HG03354 (cell line): ENCODE measurements at regions not wholly inside any gene's neighbourhood (a gene's known extent, or its start where the extent isn't known, plus 50 kb on each side); places are given as distances from the start of the nearest gene placed in this dataset.

Source experiments
- ATAC-seq: cut with Tn5 transposase; IDR thresholded peaks from one replicate; pipeline ENCODE4 v1.9.1; 2021; ENCODE audit warnings: mild to moderate bottlenecking; ENCODE audit not compliant: unreplicated experiment, poor library complexity, severe bottlenecking

GRCh38 chr3:8182904-8183303 is 318.7 kb upstream of the LMCD1 start:
- no peak for ATAC-seq

GRCh38 chr3:8183627-8184026 is 318.0 kb upstream of the LMCD1 start:
- ATAC-seq, result peak; percentile 80

- no peak for ATAC-seq
Observed at GRCh38 chr3:8186213-8186612, 315.4 kb upstream of the LMCD1 start.

- no peak for ATAC-seq
Observed at GRCh38 chr3:8187996-8188395, 313.6 kb upstream of the LMCD1 start.

DNA sequence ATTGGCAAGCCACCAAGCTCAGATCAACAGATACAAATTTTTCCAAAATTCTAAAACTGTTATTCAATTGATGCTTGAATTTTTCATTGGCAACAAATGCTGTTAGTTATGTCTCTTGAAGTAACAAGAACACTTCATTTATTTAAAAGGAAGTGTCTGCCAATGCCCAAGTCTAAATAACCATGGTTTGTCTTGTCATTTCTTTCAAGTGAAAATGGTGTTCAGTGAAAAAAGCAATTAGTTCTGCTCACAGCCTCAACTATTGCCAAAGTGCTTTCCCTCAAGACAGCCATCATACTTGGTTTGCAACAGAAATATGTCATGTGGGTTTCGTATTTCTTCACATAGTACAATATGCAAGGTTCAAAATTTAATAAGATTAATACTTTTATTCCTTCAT is 312.6 kb upstream of the LMCD1 start:
- no peak for ATAC-seq

DNA sequence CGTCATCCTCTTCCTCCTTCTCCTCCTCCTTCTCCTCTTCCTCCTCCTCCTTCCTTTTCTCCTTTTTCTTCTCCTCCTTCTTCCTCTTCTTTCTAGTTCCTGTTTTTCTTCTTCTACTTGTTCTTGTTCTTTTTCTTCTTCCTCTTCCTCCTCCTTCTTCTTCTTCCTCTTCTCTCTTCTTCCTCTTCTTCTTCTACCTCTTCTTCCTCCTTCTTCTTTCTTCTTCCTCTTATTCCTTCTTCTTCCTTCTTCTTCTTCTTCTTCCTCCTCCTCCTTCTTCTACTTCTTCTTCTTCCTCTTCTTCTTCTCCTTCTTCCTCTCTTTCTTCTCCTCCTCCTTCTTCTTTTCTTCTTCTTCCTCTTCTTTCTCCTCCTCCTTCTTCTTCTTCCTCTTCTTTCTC is 310.2 kb upstream of the LMCD1 start:
- ATAC-seq, result no peak

DNA sequence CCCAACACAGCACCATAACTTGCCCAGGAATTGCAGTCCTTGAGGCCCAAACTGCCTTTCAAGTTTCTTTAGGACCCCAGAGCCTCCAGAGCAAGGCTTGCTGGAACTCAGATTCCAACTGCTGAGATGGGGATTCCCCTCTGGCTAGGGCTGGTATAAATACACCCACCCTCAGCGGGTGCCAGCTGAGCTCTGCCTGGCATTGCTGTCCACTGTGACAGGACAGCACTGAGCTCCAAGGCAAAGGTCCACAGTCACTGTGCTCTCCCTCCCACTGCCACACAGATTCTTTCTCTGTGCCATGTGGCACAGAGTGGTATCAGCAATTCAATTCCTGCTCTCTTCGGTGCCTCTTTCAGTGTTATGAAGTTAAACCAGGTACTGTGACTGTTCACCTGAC is 304.2 kb upstream of the LMCD1 start:
- no peak for ATAC-seq

DNA sequence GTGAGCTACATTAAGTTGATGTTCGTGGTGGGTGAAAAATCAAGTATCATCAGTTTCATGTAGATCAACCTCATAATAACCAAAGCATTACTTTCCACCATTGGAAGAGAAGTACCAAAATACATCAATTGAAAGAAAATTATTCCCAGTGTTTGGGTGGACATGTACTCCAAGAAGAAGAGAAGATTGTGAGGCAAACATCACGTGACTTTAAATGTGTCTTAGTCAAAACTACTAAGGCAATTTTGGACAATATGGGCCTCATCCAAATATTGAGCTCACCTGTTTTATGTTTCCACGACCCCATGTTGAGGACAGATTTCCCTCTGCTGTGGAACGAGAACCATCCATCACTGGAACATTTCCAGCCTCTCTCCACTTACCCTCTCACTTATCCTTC is 303.0 kb upstream of the LMCD1 start:
- no peak for ATAC-seq

GRCh38 chr3:8200996-8201395 is 300.6 kb upstream of the LMCD1 start:
- no peak for ATAC-seq

GRCh38 chr3:8201886-8202285 is 299.7 kb upstream of the LMCD1 start:
- no peak for ATAC-seq

DNA sequence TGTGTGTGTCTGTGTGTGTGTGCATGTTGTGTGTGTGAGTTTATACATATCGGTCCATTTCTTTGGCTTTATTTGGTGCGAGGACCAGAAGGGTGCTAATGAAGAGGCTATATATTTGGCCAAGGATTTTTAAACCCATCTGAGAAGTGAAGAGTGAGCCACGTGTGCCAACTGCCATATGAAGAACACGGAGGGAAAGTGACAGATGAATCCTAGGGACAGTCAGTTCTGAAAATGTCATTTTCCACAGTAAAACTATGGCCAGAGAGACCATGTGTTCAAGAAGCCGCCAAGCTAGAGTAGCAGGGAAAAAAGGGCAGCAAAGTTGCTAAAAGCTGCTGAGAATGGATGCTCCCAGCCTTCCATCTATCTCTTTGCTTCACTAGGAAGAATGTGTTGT is 297.3 kb upstream of the LMCD1 start:
- ATAC-seq, result no peak

DNA sequence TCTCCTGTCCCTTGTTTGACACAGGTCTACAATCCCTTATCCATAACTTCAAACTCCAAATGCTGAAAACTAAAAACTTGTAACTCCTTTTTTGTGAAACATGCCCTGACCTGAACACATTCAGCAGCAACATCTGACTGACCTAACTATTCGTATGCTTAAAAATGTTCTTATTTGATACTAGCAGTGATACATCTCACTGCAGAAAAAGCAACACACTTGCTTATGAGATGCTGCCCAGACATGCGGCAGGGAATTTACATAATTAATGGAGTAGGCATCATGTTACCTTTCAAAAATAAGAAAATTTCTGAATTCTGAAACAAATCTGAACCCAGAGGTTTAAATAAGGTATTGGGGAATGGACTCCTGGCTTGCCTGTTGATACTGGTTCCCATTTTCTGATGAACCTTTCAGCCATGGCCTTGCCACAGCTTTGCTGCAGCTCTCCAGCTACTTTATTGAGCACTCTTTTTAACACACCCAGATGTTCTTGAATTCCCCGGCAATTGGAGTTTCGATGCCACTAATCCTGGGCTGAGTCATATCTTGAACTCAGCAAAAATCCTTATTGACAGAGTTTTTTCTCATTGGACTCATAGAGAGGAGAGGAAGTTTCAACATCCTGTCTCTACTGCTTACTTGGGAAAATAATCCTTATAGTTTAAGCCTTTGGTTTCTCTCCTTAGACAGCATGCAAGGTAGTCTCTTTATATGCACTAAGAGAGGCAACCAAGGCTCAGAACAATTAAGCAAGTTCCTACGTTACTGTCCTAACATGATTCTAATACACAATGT is 296.6 kb upstream of the LMCD1 start:
- no peak for ATAC-seq

DNA sequence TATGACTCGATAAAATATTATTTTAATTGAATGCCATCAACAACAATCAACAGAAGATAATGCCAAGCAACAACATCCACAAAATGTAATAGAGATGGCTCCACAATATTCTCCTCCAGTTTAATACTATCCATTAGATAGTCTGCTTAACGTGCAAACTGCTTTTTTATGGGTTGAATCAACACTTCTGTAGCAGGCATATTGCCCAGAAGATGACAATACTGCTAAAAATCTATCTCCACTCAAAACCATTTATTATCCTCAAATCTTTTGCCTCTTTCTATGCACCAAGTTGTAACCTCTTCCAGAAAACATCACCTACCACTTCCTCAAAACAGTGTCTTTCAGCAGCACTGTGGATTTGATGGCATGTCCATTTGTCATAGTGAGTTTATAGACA is 295.7 kb upstream of the LMCD1 start:
- no peak for ATAC-seq

DNA sequence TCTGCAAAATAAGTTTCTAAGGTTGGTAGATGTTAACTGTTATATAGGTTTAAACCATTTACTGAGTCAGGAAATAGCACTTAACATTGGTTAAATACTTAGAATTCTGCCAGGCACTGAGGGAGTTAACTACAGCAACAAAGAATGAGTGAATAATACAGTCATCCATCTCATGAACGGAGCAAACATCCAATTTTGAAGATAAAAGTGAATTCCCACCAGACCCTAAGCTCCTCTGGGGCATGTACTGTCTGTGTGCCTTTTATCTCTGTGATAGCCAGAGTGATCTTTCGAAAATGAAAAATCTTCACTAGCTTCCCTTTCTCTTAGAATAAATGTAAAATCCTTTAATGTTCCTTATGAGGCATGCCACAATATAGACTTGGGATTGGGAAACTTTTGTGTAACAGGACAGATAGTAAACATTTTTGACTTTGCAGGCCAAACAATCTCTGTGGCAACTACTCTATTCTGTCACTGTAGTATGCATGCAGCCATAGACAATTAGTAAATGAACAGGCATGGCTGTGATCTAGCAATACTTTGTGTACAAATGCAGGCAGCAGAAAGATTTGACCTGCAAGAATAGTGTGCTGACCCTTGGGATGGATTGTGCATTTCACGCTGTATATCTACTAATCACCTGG is 294.5 kb upstream of the LMCD1 start:
- no peak for ATAC-seq

DNA sequence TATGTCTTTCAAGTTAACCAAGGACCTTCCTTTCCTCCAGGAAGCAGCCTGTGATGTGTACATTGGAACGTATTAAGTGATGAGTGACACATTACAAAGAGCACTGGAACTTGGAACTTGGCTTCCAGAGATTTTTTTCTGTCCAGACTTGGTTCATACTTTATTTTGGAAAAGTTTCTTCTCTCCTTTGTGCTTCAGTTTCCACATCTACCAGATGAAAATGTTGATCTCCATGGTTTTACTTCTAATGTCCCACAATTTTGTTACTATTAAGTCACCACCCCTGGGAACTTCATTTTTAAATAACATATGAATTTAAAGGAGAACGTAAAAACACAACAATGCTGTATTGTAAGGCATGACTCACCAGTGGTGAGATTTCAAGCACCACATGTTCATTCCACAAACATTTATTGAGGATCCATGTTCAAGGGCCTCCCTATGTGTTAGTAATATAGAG is 290.7 kb upstream of the LMCD1 start:
- no peak for ATAC-seq

- no peak for ATAC-seq
Observed at GRCh38 chr3:8212794-8213193, 288.8 kb upstream of the LMCD1 start.

- ATAC-seq, result no peak
Observed at GRCh38 chr3:8213286-8213685, 288.3 kb upstream of the LMCD1 start.

DNA sequence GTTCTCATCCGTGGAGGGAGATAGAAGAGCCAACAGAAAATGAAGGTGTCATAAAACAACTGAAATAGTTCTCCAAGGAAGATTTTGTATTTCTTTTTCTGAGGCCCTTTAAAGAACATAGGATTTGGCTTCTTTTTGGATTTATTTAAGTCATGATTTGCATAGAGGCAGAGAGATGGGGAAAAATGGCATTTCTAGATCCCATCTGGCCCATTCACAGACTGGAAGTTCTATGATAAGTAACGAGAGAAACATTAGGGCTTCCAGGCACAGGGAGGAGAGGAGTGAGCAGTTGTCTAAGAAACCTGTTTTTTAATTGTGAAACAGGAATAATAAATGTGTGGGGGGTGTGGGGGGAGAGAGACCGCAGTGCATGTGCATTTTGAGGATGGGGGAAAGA is 285.8 kb upstream of the LMCD1 start:
- no peak for ATAC-seq

DNA sequence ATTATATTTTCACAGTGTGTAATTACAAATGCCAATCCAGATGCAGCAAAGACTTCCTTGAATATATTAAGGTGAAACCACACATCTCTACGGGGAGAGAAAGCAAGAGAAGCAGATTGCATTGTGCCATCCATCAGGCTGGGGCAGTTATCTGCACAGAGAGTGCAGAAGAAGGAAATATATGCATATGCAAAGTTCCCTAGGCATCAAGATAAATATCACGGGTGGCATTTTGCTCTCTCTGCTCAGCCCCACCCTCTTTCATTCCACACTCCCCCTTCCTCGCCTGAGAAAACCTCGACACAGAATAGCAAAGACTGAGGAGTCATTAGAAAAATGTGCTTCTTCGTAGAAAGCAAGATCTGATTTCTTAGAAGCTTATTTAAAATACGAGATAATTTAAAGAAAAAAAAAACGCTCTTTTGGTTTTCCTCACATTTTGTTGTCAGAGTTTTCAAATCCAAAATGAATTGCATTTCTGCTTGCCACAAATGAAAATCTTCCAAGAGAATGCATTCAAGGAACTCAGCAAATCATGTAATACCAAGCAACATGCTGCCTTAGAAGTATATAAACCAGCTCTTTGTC is 283.2 kb upstream of the LMCD1 start:
- ATAC-seq, result no peak

DNA sequence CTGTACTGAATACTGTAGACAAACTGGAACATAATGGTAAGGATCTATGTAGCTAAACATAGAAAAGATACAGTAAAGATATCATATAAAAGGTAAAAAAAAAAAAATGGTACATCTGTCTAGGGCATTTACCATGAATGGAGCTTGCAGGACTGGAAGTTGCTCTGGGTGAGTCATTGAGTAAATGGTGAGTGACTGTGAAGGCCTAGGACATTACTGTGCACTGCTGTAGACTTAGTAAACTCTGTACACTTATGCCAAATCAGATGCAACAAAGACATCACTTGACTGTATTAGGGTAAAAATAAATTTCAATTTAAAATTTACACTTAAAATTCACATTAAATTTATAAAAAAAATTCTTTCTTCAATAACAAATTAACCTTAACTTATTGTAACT is 281.3 kb upstream of the LMCD1 start:
- ATAC-seq, result no peak

GRCh38 chr3:8223766-8224165 is 277.9 kb upstream of the LMCD1 start:
- no peak for ATAC-seq
